ENCODE measurements at regions not wholly inside any gene's neighbourhood (a gene's known extent, or its start where the extent isn't known, plus 50 kb on each side); places are given as distances from the start of the nearest gene placed in this dataset.
"Not testable (repeated sequence)": the region's sequence is repeated elsewhere in the genome, so short reads cannot be mapped to it uniquely, and the experiment has no call there.

DNA sequence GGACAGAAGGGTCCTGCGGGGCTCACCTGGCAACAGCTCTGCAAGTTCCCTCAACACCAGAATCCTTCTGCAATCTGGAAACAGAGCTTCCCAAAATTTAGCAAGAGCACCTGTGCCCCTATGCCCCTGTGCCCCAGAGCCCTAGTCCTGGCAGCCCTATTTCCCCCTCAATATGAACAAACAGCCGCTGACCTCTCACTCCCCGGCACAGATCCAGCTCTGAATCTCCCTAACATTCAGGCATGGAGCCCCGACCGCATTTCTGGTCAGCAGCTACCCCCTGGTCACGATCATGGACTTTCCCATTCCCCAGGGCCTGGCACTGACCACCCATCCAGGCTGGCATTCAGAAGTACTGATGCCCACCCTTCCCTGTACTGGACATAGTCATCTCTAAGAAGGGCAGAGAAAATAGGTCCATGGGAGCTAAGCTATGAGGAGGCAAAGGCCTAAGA, 110.8 kb upstream of the SMURF2 start:
- DNase-seq (ENCODE audit: low spot score), result no peak

DNA sequence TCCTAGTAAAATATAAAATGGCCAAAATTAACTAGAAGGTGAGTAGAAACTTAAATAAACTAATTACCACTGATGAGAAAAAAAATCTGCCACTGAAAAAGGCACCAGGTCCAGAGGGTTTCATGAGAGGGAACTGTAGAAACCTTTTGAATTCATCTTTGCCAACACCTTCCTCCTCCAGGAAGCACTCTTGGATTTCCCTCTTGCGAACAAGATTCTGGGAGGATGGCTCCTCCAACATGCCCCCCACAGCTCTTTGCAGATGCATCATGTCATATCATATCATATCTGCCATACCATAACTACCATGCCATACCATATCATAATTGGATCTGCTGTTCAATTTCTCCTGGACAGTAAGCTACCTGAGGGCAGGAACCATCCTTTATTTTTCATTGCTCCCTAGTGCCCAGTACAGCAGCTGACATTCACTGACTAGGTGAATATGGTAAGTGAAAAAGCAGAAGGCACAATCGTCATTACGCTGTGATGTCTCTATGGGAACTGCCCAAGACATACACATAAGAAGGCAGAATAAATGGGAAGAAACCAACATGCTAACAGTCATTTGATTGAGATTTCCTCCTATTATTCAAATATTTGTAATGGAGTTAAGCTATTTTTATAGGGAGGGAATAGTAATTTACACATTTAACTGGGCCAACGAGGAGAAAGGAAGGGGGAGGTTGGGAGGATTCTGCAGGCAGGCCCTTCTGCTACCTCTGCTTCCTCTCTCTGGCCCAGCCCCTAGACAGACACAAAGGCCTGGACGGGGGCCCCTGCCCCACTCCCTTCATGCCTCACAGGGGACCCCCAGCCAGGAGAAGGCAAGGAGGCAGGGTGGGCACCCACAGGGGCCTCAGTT, 110.1 kb upstream of the SMURF2 start:
- no peak for DNase-seq (ENCODE audit: low spot score)

GRCh38 chr17:64769712-64770111, 107.6 kb upstream of the SMURF2 start:
- DNase-seq (ENCODE audit: low spot score), result no peak

DNA sequence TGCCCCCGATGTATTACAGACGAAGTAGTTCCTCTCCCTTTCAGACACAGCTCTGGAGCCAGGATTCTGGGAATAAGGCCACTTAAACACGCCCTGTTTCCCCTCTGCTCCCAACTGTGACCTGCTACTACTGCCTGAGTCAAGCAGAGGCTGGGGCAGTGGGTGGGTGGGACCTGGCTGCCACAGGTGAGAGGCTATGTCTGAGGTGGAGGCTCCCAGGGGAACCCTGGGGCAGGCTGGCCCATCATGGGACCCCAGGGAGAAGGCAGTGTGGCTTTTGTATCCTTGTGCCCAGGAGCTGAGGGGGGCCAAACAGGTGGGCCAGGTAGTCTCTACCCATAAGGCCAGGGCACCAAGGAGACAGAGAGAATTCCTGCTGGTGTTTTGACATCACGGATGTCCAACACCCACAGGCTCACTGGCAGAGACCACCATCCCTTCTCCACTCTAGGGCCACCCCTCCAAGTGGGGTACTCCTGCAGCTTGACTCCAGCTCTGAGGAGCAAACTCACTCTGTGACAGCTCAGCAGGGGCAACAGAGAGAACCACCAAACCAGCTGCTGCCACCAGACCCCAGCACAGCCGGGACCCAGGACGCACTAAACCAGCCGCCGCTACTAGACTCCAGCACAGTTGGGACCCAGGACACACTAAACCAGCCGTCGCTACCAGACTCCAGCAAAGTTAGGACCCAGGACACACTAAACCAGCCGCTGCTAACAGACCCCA, 105.3 kb upstream of the SMURF2 start:
- DNase-seq (ENCODE audit: low spot score), result no peak

DNA sequence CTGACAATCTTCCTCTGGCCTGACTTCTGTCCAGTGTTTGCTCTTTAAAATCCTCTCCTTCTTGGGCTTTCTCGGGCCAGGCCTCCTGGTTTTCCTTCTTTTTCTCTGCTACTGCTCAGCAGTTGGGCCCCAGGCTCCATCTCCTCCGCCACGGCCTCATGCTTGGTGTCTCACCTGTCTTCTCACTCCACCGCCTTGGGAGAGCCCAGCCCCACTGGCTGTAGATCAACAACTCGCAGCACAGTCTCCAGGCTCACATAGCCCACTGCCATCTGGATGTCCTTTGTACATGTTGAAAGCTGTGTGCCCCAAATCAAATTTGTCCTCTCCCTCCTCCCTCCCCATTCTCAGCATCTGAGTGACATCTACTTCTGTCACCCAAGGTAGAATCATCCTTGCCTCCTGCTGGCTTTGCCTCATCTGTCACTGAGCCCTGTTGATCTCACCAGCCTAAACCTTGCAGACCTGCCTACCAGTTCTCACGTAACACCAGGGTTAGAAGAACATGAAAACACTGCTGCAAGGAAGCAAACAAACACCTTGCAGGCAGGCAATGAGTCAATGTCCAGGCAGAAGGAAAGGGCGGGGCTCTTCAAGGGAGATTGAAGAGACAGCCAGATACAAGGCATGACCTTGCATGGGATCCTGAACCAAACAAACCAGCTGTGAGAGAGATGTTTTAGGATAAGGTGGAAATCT, 103.2 kb upstream of the SMURF2 start:
- DNase-seq (ENCODE audit: low spot score), result no peak

GRCh38 chr17:64750891-64751677, 89.0 kb upstream of the SMURF2 start:
- DNase-seq (ENCODE audit: low spot score), result no peak

- DNase-seq (ENCODE audit: low spot score), result no peak
Measured at GRCh38 chr17:64750478-64750877, 88.4 kb upstream of the SMURF2 start.

DNA sequence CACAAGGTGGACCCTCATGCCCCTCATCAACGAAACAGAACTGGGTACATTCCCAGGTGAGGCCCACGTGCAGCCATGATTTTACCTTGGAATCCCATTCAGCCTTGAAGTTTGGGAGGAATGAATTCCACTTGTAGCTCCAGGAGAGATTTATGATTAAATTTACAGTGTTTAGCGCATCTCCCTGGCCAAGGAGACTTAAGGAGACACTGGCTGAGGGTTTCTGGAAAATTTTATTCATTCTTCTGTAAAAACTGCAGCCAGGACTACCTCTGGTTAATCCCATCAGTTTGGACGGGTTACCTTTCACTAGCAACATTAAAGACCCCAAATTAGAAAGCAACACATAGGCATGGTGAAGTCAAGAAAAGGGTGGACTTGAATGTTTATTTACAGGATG, 87.2 kb upstream of the SMURF2 start:
- no peak for DNase-seq (ENCODE audit: low spot score)

DNA sequence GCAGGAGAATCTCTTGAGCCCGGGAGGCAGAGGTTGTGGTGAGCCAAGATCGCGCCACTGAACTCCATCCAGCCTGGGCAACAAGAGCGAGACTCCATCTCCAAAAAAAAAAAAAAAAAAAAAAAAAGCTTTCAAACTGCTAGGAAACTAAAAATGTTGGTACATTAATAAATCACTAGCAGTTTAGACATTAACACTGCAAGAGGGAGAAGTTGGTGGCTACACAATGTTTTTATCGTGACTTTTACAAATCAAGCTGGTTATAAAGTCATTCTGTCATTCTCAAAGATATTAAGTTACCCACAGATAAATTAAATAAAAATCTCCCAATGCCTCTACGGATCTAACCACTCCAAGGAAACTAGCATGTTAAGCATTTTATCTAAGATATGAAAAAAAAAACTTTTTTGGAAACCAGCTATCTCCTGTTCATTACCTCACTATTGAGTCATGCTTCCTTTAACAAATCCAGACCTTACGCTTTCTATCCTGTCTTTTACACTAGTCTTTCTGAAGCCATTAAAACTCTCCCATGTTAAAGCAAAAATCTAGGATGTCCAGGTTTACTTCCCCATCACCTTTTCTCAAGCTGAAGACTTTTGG, 85.9 kb upstream of the SMURF2 start:
- no peak for DNase-seq (ENCODE audit: low spot score)

DNA sequence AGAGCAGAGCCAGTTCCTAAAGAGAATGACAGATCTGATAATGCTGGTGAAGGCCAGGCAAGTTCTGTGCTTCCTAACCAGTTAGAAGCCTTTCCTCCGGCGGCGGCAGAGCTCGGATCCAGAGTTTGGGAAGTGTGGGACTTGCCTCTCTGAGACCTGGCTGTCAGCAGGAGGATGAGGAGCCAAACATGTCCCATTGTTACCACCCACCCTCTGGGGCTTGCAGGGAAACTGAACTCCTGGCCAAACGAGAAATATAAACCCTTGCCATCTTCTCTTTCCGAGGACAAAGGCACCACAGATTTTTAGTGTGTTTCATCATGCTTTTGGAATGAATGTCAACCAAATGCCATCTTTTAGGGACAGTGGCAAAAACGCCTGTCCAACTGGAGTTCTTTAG, 80.2 kb upstream of the SMURF2 start:
- no peak for DNase-seq (ENCODE audit: low spot score)

DNA sequence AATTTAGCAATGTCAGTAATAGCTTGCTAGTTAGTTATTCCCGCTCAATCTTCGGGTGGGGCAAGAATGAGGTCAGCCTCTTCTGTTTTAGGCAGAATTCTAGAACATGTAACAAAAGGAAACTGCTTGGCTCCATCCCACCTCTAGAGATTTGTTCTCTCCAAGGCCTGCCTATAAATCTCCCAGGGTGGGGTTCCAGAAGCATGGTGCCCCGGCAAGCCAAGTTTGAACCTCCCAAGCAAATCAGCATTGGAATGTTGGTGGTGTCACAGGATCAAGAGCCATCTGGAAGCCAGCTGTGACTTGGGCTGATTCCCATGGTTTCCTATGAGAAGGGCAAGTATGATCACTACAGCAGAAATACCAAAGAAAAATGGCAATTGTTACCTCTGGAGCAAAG, 79.8 kb upstream of the SMURF2 start:
- not testable (repeated sequence) for DNase-seq (ENCODE audit: low spot score)

GRCh38 chr17:64741038-64741641, 79.0 kb upstream of the SMURF2 start:
- no peak for DNase-seq (ENCODE audit: low spot score)

GRCh38 chr17:64739316-64740058, 77.4 kb upstream of the SMURF2 start:
- DNase-seq (ENCODE audit: low spot score), result no peak

- peak; percentile 33 for DNase-seq (ENCODE audit: low spot score)
Measured at GRCh38 chr17:64736804-64737492, 74.8 kb upstream of the SMURF2 start.

DNA sequence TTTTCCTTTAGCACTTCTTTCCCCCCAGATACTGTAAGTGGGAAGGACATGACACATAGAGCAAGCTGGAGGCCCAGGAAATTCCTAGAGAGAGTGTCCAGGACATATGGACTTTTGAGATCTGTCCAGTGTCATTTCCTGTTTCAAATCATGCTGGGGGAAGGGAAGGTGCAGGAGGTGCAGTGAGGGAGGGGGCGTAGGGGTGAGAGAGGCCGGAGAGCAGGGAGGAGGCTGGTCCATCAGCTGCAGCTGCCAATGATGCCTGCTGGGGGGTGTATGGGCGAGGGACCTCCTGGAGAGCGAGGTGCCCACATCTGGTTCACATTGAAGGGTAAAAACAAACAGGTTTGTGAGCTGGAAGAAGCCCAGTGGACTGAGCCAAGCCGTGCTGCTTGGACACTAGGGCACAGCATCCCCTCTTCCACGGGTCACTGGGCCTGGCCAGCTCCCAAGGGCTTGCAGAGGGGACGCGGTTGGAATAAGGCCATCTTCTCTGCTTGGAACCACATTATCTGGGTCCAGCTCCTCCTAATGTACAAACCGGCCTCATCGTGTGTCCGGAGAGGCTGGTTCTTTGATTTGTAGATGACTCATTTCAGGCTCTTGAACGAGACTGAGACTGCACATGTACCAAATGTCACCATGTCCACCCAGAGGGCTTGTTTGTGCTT, 70.4 kb upstream of the SMURF2 start:
- DNase-seq (ENCODE audit: low spot score), result no peak

GRCh38 chr17:64730023-64730422, 67.9 kb upstream of the SMURF2 start:
- DNase-seq (ENCODE audit: low spot score), result not testable (repeated sequence)

GRCh38 chr17:64729201-64729600, 67.1 kb upstream of the SMURF2 start:
- no peak for DNase-seq (ENCODE audit: low spot score)

- no peak for DNase-seq (ENCODE audit: low spot score)
Measured at GRCh38 chr17:64728041-64728695, 66.1 kb upstream of the SMURF2 start.

GRCh38 chr17:64726025-64726424, 63.9 kb upstream of the SMURF2 start:
- DNase-seq (ENCODE audit: low spot score), result not testable (repeated sequence)

Data from CD4-positive, alpha-beta T cell treated with Interleukin-6 at 100 ng/mL for 8 hours (primary cell).